ENCODE measurements at regions not wholly inside any gene's neighbourhood (a gene's known extent, or its start where the extent isn't known, plus 50 kb on each side); places are given as distances from the start of the nearest gene placed in this dataset.

GRCh38 chr5:56346044-56346710 is 113.0 kb upstream of the ANKRD55 start:
- TF ChIP-seq POLR2A (IDR thresholded peaks at IDR 0.05; ENCODE audit: low read length) = no peak
- no peak for TF ChIP-seq GATA1 (IDR thresholded peaks at IDR 0.05; ENCODE audit: low read depth, low read length)

All from erythroblast (primary cell).